Activated T-cell treated with anti-CD3 and anti-CD28 coated beads, Interleukin-2, amount 50 U/mL, for 24 hours (primary cell): ENCODE measurements at regions not wholly inside any gene's neighbourhood (a gene's known extent, or its start where the extent isn't known, plus 50 kb on each side); places are given as distances from the start of the nearest gene placed in this dataset.

Experiments
- DNase-seq: peaks from one replicate; pipeline ENCODE4 v3.0.0-alpha.2; 2020
- H3K27ac Mint-ChIP-seq: 2 replicates; pipeline ENCODE4 v1.8.0; 2020; ENCODE audit warnings: mild to moderate bottlenecking, mixed read lengths
- H3K27me3 Mint-ChIP-seq: 2 replicates; pipeline ENCODE4 v1.8.0; 2020; ENCODE audit warnings: mixed read lengths
- H3K36me3 Mint-ChIP-seq: 2 replicates; pipeline ENCODE4 v1.8.0; 2020; ENCODE audit warnings: low read depth, mixed read lengths
- H3K4me1 Mint-ChIP-seq: 2 replicates; pipeline ENCODE4 v1.8.0; 2020; ENCODE audit warnings: low read depth, mixed read lengths
- H3K4me3 Mint-ChIP-seq: 2 replicates; pipeline ENCODE4 v1.8.0; 2020; ENCODE audit warnings: mild to moderate bottlenecking, moderate library complexity, mixed read lengths
- H3K9me3 Mint-ChIP-seq: 2 replicates; pipeline ENCODE4 v1.8.0; 2020; ENCODE audit warnings: mixed read lengths

GRCh38 chr6:15793826-15794225 lies 131.0 kb upstream of the DTNBP1 start:
- peaks cover 8% of the 10 kb centered on the region for H3K27me3 Mint-ChIP-seq
- DNase-seq: no peak
- peaks cover 19% of the 10 kb centered on the region for H3K9me3 Mint-ChIP-seq
- no peak overlapping the region for H3K27ac Mint-ChIP-seq
- H3K4me3 Mint-ChIP-seq: no peak overlapping the region
- H3K4me1 Mint-ChIP-seq: no peaks in the 10 kb centered on the region
- H3K36me3 Mint-ChIP-seq: no peaks in the 10 kb centered on the region

- Mint-ChIP-seq H3K4me1 (no peaks in the 10 kb centered on the region), H3K4me3 (no peak overlapping the region), H3K9me3 (peaks cover 14% of the 10 kb centered on the region), H3K27ac (no peak overlapping the region), H3K36me3 (no peaks in the 10 kb centered on the region), H3K27me3 (peaks cover 12% of the 10 kb centered on the region)
- no peak for DNase-seq
Measured at GRCh38 chr6:15793288-15793687, 130.5 kb upstream of the DTNBP1 start.

- peaks cover 12% of the 10 kb centered on the region for H3K27me3 Mint-ChIP-seq
- H3K4me3 Mint-ChIP-seq: no peak overlapping the region
- no peak for DNase-seq
- no peaks in the 10 kb centered on the region for H3K4me1 Mint-ChIP-seq
- H3K27ac Mint-ChIP-seq: no peak overlapping the region
- H3K9me3 Mint-ChIP-seq: peaks cover 9% of the 10 kb centered on the region
- no peaks in the 10 kb centered on the region for H3K36me3 Mint-ChIP-seq
Measured at GRCh38 chr6:15792842-15793241, 130.0 kb upstream of the DTNBP1 start.

GRCh38 chr6:15791448-15792181 lies 128.8 kb upstream of the DTNBP1 start:
- Mint-ChIP-seq H3K4me3 (no peak overlapping the region), H3K36me3 (no peaks in the 10 kb centered on the region), H3K9me3 (no peaks in the 10 kb centered on the region), H3K4me1 (no peaks in the 10 kb centered on the region), H3K27ac (no peak overlapping the region), H3K27me3 (peaks cover 12% of the 10 kb centered on the region)
- DNase-seq: no peak

GRCh38 chr6:15790116-15790515 lies 127.3 kb upstream of the DTNBP1 start:
- Mint-ChIP-seq H3K4me3 (no peak overlapping the region), H3K9me3 (no peaks in the 10 kb centered on the region), H3K27me3 (peaks cover 9% of the 10 kb centered on the region), H3K36me3 (no peaks in the 10 kb centered on the region), H3K27ac (no peak overlapping the region), H3K4me1 (no peaks in the 10 kb centered on the region)
- no peak for DNase-seq

- Mint-ChIP-seq H3K9me3 (no peaks in the 10 kb centered on the region), H3K27ac (no peak overlapping the region)
Measured at GRCh38 chr6:15786846-15787245, 124.0 kb upstream of the DTNBP1 start.

GRCh38 chr6:15783484-15783883 lies 120.7 kb upstream of the DTNBP1 start:
- no peaks in the 10 kb centered on the region for H3K9me3 Mint-ChIP-seq
- no peaks in the 10 kb centered on the region for H3K36me3 Mint-ChIP-seq
- no peak for DNase-seq
- peaks cover 6% of the 10 kb centered on the region for H3K27me3 Mint-ChIP-seq
- peaks cover 19% of the 10 kb centered on the region for H3K4me1 Mint-ChIP-seq
- no peak overlapping the region for H3K27ac Mint-ChIP-seq
- H3K4me3 Mint-ChIP-seq: no peak overlapping the region

More at GRCh38 chr6:15786846-15787245, 124.0 kb upstream of the DTNBP1 start:
- Mint-ChIP-seq H3K36me3 (no peaks in the 10 kb centered on the region), H3K4me1 (no peaks in the 10 kb centered on the region), H3K27me3 (peaks cover 4% of the 10 kb centered on the region), H3K4me3 (no peak overlapping the region)
- DNase-seq: no peak

- no peaks in the 10 kb centered on the region for H3K9me3 Mint-ChIP-seq
- H3K36me3 Mint-ChIP-seq: no peaks in the 10 kb centered on the region
- H3K27me3 Mint-ChIP-seq: peaks cover 3% of the 10 kb centered on the region
- no peak overlapping the region for H3K27ac Mint-ChIP-seq
- DNase-seq: no peak
- H3K4me3 Mint-ChIP-seq: no peak overlapping the region
- peaks cover 35% of the 10 kb centered on the region for H3K4me1 Mint-ChIP-seq
Measured at GRCh38 chr6:15781890-15782289, 119.1 kb upstream of the DTNBP1 start.

GRCh38 chr6:15781333-15781732 lies 118.5 kb upstream of the DTNBP1 start:
- Mint-ChIP-seq H3K27me3 (peaks cover 3% of the 10 kb centered on the region), H3K4me1 (peaks cover 41% of the 10 kb centered on the region), H3K36me3 (no peaks in the 10 kb centered on the region), H3K27ac (no peak overlapping the region), H3K9me3 (no peaks in the 10 kb centered on the region), H3K4me3 (no peak overlapping the region)
- DNase-seq: no peak

GRCh38 chr6:15780437-15780836 lies 117.6 kb upstream of the DTNBP1 start:
- peaks cover 3% of the 10 kb centered on the region for H3K27me3 Mint-ChIP-seq
- H3K4me1 Mint-ChIP-seq: peaks cover 50% of the 10 kb centered on the region
- H3K27ac Mint-ChIP-seq: no peak overlapping the region
- H3K4me3 Mint-ChIP-seq: no peak overlapping the region
- no peaks in the 10 kb centered on the region for H3K36me3 Mint-ChIP-seq
- no peaks in the 10 kb centered on the region for H3K9me3 Mint-ChIP-seq
- no peak for DNase-seq

- peaks cover 3% of the 10 kb centered on the region for H3K27me3 Mint-ChIP-seq
- no peak for DNase-seq
- peaks cover 53% of the 10 kb centered on the region for H3K4me1 Mint-ChIP-seq
- no peaks in the 10 kb centered on the region for H3K36me3 Mint-ChIP-seq
- no peaks in the 10 kb centered on the region for H3K9me3 Mint-ChIP-seq
- H3K4me3 Mint-ChIP-seq: no peak overlapping the region
- H3K27ac Mint-ChIP-seq: no peak overlapping the region
Measured at GRCh38 chr6:15779726-15780125, 116.9 kb upstream of the DTNBP1 start.

GRCh38 chr6:15776458-15776980 lies 113.7 kb upstream of the DTNBP1 start:
- Mint-ChIP-seq H3K4me3 (peak overlapping the region; percentile 52), H3K27ac (peak overlapping the region; percentile 92)

GRCh38 chr6:15775741-15776140 lies 112.9 kb upstream of the DTNBP1 start:
- no peak for DNase-seq
- Mint-ChIP-seq H3K4me3 (peak overlapping the region; percentile 52), H3K27ac (peak overlapping the region; percentile 92), H3K36me3 (no peaks in the 10 kb centered on the region), H3K27me3 (peaks cover 3% of the 10 kb centered on the region), H3K4me1 (peaks cover 81% of the 10 kb centered on the region), H3K9me3 (no peaks in the 10 kb centered on the region)

More at GRCh38 chr6:15776458-15776980, 113.7 kb upstream of the DTNBP1 start:
- H3K27me3 Mint-ChIP-seq: peaks cover 3% of the 10 kb centered on the region
- no peaks in the 10 kb centered on the region for H3K36me3 Mint-ChIP-seq
- no peaks in the 10 kb centered on the region for H3K9me3 Mint-ChIP-seq
- peaks cover 74% of the 10 kb centered on the region for H3K4me1 Mint-ChIP-seq
- DNase-seq: no peak

- DNase-seq: no peak
- Mint-ChIP-seq H3K36me3 (no peaks in the 10 kb centered on the region), H3K27ac (peak overlapping the region; percentile 92), H3K9me3 (no peaks in the 10 kb centered on the region), H3K4me3 (no peak overlapping the region), H3K4me1 (peaks cover 82% of the 10 kb centered on the region), H3K27me3 (peaks cover 3% of the 10 kb centered on the region)
Measured at GRCh38 chr6:15775076-15775634, 112.3 kb upstream of the DTNBP1 start.

GRCh38 chr6:15773806-15774410 lies 111.1 kb upstream of the DTNBP1 start:
- Mint-ChIP-seq H3K27ac (no peak overlapping the region), H3K4me1 (peaks cover 81% of the 10 kb centered on the region), H3K4me3 (no peak overlapping the region), H3K27me3 (no peaks in the 10 kb centered on the region), H3K9me3 (no peaks in the 10 kb centered on the region), H3K36me3 (no peaks in the 10 kb centered on the region)
- DNase-seq: no peak
